Lower leg skin (tissue), 3 donors: ENCODE measurements at regions not wholly inside any gene's neighbourhood (a gene's known extent, or its start where the extent isn't known, plus 50 kb on each side); places are given as distances from the start of the nearest gene placed in this dataset.

Experiments used
- CTCF ChIP-seq, 3 donors: fragments of 450-650 bp; IDR thresholded peaks; one replicate each; pipeline ENCODE4 v1.5.1; 2016; ENCODE audit warnings: antibody characterized with exemption in 3 of 3, mild to moderate bottlenecking in 3 of 3, moderate library complexity in 2 of 3
- POLR2A ChIP-seq, 2 donors: fragments of 450-650 bp; IDR thresholded peaks; one replicate each; pipeline ENCODE4 v1.6.1; 2016 to 2017; ENCODE audit warnings: antibody characterized with exemption in 2 of 2, mild to moderate bottlenecking in 1 of 2, moderate library complexity in 1 of 2

- TF ChIP-seq POLR2A (IDR thresholded peaks at IDR 0.05) = no peak
- no peak for TF ChIP-seq CTCF (IDR thresholded peaks at IDR 0.05)
Observed at GRCh38 chr6:139640448-139640847, 266.0 kb upstream of the CITED2 start.
